Right lobe of liver (tissue), 6 donors: ENCODE measurements at regions not wholly inside any gene's neighbourhood (a gene's known extent, or its start where the extent isn't known, plus 50 kb on each side); places are given as distances from the start of the nearest gene placed in this dataset.

ENCODE experiments used
- ATAC-seq, 4 donors: fragments of 200-7000 bp; cut with Tn5 transposase; one replicate each; pipeline ENCODE4 v1.9.1; 2020; ENCODE audit warnings: mild to moderate bottlenecking in 4 of 4, moderate library complexity in 4 of 4
- DNase-seq, 3 donors: peaks; one replicate each; pipeline ENCODE4 v3.0.0-alpha.2; 2020
- H3K27ac ChIP-seq, 3 donors: fragments of 200-600 bp; one replicate each; pipeline ENCODE4 v1.8.0; 2022
- H3K27me3 ChIP-seq, 2 donors: fragments of 200-600 bp; one replicate each; pipeline ENCODE4 v1.8.0; 2022
- H3K36me3 ChIP-seq, 4 donors: fragments of 200-600 bp; sonication (generic) in 1 of 4; one replicate each; pipeline versions ENCODE4 v1.5.1 to v1.8.0; 2017 to 2022; ENCODE audit warnings: control low read depth in 1 of 4
- H3K4me1 ChIP-seq, 4 donors: fragments of 200-600 bp; sonication (generic) in 1 of 4; one replicate each; pipeline versions ENCODE4 v1.5.1 to v1.8.0; 2017 to 2022; ENCODE audit warnings: control low read depth in 1 of 4
- H3K4me3 ChIP-seq, 3 donors: fragments of 200-600 bp; one replicate each; pipeline ENCODE4 v1.8.0; 2022
- H3K9me3 ChIP-seq, 4 donors: fragments of 200-600 bp; sonication (generic) in 1 of 4; one replicate each; pipeline versions ENCODE4 v1.5.1 to v1.8.0; 2017 to 2022; ENCODE audit warnings: control low read depth in 1 of 4
- POLR2A ChIP-seq: fragments of 450-650 bp; IDR thresholded peaks from one replicate; pipeline ENCODE4 v1.6.1; 2017; ENCODE audit warnings: antibody characterized with exemption, mild to moderate bottlenecking
- WGBS: methylation state at CpG from one replicate; pipeline ENCODE4 v1.1.6; 2018; ENCODE audit warnings: low coverage, low lambda C conversion rate; ENCODE audit not compliant: insufficient coverage; ENCODE audit errors: missing lambda C conversion rate; 5-methylcytosine and 5-hydroxymethylcytosine counted together
- intact Hi-C, 2 donors: fragments of 100-400 bp; cut with DNase I; formaldehyde crosslinking; loops; one replicate each; pipeline versions ENCODE4 v1.11.2 to v1.14.1; 2022
- TF ChIP-seq, protein P1 (sequence below), 4 donors: fragments of 200-600 bp in 3 of 4; fragments of 450-650 bp in 1 of 4; IDR thresholded peaks; one replicate each; pipeline versions ENCODE4 v1.5.1 to v1.8.0; 2016 to 2022; ENCODE audit warnings: antibody characterized with exemption in 4 of 4, mild to moderate bottlenecking in 2 of 4
- donor health status: DM: no; HTN: yes; CAD: no.
- donor health status: DM: no; HTN: no; CAD: no.
- donor health status: DM: no; HTN: no; CAD: no.
- donor health status: DM: no; HTN: yes; CAD: no.
- donor health status: DM: no; HTN: yes; CAD: no.

DNA sequence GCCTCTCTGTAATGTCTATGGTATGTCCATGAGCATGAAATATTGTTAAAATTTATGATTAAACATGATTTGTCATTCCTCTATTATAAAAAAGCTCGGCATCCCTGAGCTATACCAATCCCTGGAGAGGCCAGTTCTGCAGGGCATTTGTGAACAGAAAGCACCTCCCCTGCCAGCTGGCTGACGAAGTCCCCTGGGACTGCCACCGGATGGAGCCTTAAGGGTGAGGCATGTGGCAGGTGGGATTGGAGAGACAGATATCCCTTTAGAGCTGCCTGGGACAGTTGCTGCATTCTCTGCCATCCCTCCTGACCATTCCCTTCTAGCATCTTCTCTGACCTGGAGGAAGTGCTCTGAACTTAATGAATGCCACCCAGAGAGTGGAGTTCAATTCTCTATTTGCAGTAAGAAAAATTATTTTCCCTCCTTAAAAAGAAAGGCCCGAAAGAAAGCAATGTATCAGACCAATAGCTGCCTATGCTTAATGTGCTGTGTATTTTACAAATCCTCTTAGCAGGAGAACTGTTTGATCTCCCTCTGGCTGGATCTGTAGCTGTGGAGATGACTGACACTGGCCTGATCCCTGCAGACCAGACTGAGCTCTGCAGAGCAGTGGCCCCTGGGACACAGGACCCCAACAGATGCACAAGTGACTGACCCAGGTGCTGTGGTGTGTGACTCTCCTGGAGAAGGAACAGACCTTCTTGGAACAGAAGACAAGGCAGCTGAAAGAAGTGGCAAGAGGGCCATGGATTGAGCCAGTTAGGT, 219.0 kb upstream of the NAV2 start:
- TF ChIP-seq POLR2A, result no peak
- TF ChIP-seq, protein P1, sequence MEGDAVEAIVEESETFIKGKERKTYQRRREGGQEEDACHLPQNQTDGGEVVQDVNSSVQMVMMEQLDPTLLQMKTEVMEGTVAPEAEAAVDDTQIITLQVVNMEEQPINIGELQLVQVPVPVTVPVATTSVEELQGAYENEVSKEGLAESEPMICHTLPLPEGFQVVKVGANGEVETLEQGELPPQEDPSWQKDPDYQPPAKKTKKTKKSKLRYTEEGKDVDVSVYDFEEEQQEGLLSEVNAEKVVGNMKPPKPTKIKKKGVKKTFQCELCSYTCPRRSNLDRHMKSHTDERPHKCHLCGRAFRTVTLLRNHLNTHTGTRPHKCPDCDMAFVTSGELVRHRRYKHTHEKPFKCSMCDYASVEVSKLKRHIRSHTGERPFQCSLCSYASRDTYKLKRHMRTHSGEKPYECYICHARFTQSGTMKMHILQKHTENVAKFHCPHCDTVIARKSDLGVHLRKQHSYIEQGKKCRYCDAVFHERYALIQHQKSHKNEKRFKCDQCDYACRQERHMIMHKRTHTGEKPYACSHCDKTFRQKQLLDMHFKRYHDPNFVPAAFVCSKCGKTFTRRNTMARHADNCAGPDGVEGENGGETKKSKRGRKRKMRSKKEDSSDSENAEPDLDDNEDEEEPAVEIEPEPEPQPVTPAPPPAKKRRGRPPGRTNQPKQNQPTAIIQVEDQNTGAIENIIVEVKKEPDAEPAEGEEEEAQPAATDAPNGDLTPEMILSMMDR (IDR thresholded peaks at IDR 0.05), result no peak
- no peak overlapping the region for H3K4me3 ChIP-seq
- 82% methylated on average over 4 of the region's 4 CpGs for WGBS
- ATAC-seq (no peak), DNase-seq (no peak)
- no peaks in the 10 kb centered on the region for H3K36me3 ChIP-seq
- no peaks in the 10 kb centered on the region for H3K9me3 ChIP-seq
- no peaks in the 10 kb centered on the region for H3K4me1 ChIP-seq
- H3K27me3 ChIP-seq, result no peaks in the 10 kb centered on the region
- H3K27ac ChIP-seq, result no peak overlapping the region
- intact Hi-C loops, result no loop called here

GRCh38 chr11:19482319-19483100, 230.1 kb upstream of the NAV2 start:
- no peak for ATAC-seq
- TF ChIP-seq POLR2A, result no peak
- TF ChIP-seq, protein P1 (IDR thresholded peaks at IDR 0.05), result no peak
- intact Hi-C loops, result no loop called here
- H3K4me1 ChIP-seq, result no peaks in the 10 kb centered on the region
- H3K27ac ChIP-seq, result no peak overlapping the region
- no peak for DNase-seq
- no peaks in the 10 kb centered on the region for H3K9me3 ChIP-seq
- WGBS, result 88% methylated on average over 1 of the region's 6 CpGs
- H3K4me3 ChIP-seq, result no peak overlapping the region
- no peaks in the 10 kb centered on the region for H3K36me3 ChIP-seq
- no peaks in the 10 kb centered on the region for H3K27me3 ChIP-seq

DNA sequence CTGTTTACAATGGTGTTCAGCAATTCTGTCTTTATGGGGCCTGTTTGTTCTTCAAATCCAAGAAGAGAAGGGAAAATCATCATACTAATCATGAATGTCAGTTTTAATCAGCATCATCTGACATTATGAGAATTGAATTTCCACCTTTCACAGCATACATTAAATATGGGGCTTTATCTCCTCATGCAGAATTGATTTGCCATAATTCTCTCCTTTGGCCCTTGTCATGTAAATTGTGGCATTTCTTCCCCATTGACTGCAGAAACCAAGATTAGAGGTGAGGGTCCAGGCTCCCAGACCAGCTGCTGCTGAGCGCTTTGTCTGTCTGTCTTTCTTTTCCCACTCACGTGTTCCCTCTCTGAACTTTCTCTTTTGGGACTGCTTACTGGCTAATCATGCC, 232.1 kb upstream of the NAV2 start:
- TF ChIP-seq, protein P1 (IDR thresholded peaks at IDR 0.05), result no peak
- TF ChIP-seq POLR2A, result no peak
- no peaks in the 10 kb centered on the region for H3K27me3 ChIP-seq
- intact Hi-C loops, result no loop called here
- no peaks in the 10 kb centered on the region for H3K9me3 ChIP-seq
- 77% methylated on average over 2 of the region's 2 CpGs for WGBS
- no peak for DNase-seq
- no peak overlapping the region for H3K4me3 ChIP-seq
- H3K36me3 ChIP-seq, result no peaks in the 10 kb centered on the region
- ATAC-seq, result no peak
- H3K27ac ChIP-seq, result no peak overlapping the region
- peaks cover 0 to 3% (median 0%) of the 10 kb centered on the region in 4 donors for H3K4me1 ChIP-seq

GRCh38 chr11:19478891-19479290, 233.7 kb upstream of the NAV2 start:
- Histone ChIP-seq H3K4me1 (peaks cover 0 to 9% (median 0%) of the 10 kb centered on the region in 4 donors), H3K9me3 (no peaks in the 10 kb centered on the region), H3K27ac (no peak overlapping the region), H3K27me3 (no peaks in the 10 kb centered on the region), H3K36me3 (no peaks in the 10 kb centered on the region), H3K4me3 (no peak overlapping the region)
- intact Hi-C loops, result no loop called here
- 70% methylated on average over 6 of the region's 7 CpGs for WGBS
- ATAC-seq (no peak), DNase-seq (no peak)
- TF ChIP-seq, protein P1 (IDR thresholded peaks at IDR 0.05), result no peak
- TF ChIP-seq POLR2A, result no peak
